ENCODE measurements at regions not wholly inside any gene's neighbourhood (a gene's known extent, or its start where the extent isn't known, plus 50 kb on each side); places are given as distances from the start of the nearest gene placed in this dataset.

- TF ChIP-seq, protein P1, sequence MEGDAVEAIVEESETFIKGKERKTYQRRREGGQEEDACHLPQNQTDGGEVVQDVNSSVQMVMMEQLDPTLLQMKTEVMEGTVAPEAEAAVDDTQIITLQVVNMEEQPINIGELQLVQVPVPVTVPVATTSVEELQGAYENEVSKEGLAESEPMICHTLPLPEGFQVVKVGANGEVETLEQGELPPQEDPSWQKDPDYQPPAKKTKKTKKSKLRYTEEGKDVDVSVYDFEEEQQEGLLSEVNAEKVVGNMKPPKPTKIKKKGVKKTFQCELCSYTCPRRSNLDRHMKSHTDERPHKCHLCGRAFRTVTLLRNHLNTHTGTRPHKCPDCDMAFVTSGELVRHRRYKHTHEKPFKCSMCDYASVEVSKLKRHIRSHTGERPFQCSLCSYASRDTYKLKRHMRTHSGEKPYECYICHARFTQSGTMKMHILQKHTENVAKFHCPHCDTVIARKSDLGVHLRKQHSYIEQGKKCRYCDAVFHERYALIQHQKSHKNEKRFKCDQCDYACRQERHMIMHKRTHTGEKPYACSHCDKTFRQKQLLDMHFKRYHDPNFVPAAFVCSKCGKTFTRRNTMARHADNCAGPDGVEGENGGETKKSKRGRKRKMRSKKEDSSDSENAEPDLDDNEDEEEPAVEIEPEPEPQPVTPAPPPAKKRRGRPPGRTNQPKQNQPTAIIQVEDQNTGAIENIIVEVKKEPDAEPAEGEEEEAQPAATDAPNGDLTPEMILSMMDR (IDR thresholded peaks at IDR 0.05): no peak
- H3K9me3 Mint-ChIP-seq (ENCODE audit: low read depth): peaks cover 3% of the 10 kb centered on the region
- no peak overlapping the region for H3K4me3 Mint-ChIP-seq (ENCODE audit: unreplicated experiment)
- no peaks in the 10 kb centered on the region for H3K27me3 Mint-ChIP-seq (ENCODE audit: low read depth)
- peaks cover 3% of the 10 kb centered on the region for H3K4me1 Mint-ChIP-seq (ENCODE audit: low read depth)
- DNase-seq (ENCODE audit: low spot score): no peak
- no peaks in the 10 kb centered on the region for H3K36me3 Mint-ChIP-seq (ENCODE audit: low read depth)
- H3K27ac Mint-ChIP-seq (ENCODE audit: unreplicated experiment): no peak overlapping the region
Measured at GRCh38 chr21:35170818-35171217, 121.7 kb upstream of the RUNX1 start.

DNA sequence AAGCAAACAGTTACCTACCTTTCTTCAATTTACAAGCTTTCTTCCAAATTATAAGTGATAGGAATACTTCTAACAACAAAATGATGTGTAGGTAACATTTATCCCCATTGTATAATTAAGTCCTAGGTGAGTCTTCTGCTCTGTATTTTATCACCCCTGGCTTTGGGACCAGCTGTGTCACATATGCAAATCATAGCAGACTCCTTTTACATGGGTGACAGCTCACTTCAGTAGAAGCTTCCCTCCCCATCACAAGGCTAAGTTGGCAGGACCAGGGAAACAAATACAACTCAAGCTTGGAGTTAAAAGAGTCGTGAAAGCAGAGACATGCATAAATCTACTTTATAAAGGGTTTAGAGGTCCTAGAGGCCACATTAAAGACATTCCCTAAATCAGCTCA is 121.1 kb upstream of the RUNX1 start:
- Mint-ChIP-seq H3K9me3 (ENCODE audit: low read depth) (peaks cover 5% of the 10 kb centered on the region), H3K27me3 (ENCODE audit: low read depth) (no peaks in the 10 kb centered on the region), H3K4me3 (ENCODE audit: unreplicated experiment) (no peak overlapping the region), H3K4me1 (ENCODE audit: low read depth) (peaks cover 3% of the 10 kb centered on the region), H3K27ac (ENCODE audit: unreplicated experiment) (no peak overlapping the region), H3K36me3 (ENCODE audit: low read depth) (no peaks in the 10 kb centered on the region)
- no peak for DNase-seq (ENCODE audit: low spot score)
- TF ChIP-seq, protein P1 (IDR thresholded peaks at IDR 0.05): no peak

DNA sequence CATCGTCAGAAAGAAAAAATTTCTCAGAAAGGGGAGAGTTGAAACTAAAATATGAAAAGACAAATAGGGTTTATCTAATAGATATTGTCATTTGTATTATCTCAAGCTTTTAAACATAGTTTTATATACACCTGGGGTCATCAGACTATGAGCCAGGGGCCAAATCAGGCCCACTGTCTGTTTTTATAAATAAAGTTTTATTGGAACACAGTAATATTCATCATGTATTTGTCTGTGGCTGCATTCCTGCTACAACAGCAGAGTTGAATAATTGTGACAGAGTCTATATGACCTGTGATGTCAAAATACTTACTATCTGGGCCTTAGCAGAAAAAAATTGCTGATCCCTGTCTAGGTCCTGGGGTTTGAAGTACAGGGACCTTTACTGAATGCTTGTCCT is 120.5 kb upstream of the RUNX1 start:
- H3K4me3 Mint-ChIP-seq (ENCODE audit: unreplicated experiment): no peak overlapping the region
- TF ChIP-seq, protein P1 (IDR thresholded peaks at IDR 0.05): no peak
- peaks cover 3% of the 10 kb centered on the region for H3K4me1 Mint-ChIP-seq (ENCODE audit: low read depth)

DNA sequence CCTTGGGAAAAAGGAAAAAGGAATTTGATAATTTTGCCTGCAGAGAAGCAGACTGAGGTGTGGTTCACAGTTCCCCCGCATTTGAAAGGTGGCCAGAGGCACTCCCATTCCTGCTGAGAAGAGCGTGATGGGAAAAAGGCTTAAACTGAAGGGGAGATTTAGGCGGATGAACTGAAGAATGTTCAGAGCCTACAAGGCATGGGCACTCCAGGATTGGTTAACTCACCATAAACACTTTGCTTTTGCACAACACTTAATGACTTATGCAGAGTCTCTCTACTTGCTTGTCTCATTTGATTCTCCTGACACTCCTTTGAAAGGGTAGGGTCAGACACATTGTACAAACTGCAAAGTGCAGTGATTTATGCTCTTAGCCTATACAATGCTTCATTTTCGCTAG is 119.6 kb upstream of the RUNX1 start:
- Mint-ChIP-seq H3K4me3 (ENCODE audit: unreplicated experiment) (no peak overlapping the region), H3K9me3 (ENCODE audit: low read depth) (peaks cover 5% of the 10 kb centered on the region), H3K4me1 (ENCODE audit: low read depth) (peaks cover 3% of the 10 kb centered on the region), H3K27me3 (ENCODE audit: low read depth) (no peaks in the 10 kb centered on the region), H3K27ac (ENCODE audit: unreplicated experiment) (no peak overlapping the region), H3K36me3 (ENCODE audit: low read depth) (no peaks in the 10 kb centered on the region)
- no peak for DNase-seq (ENCODE audit: low spot score)
- TF ChIP-seq, protein P1 (IDR thresholded peaks at IDR 0.05): no peak

More for the DNA sequence above, 120.5 kb upstream of the RUNX1 start:
- no peaks in the 10 kb centered on the region for H3K27me3 Mint-ChIP-seq (ENCODE audit: low read depth)
- H3K9me3 Mint-ChIP-seq (ENCODE audit: low read depth): peaks cover 5% of the 10 kb centered on the region
- H3K27ac Mint-ChIP-seq (ENCODE audit: unreplicated experiment): no peak overlapping the region
- no peak for DNase-seq (ENCODE audit: low spot score)
- no peaks in the 10 kb centered on the region for H3K36me3 Mint-ChIP-seq (ENCODE audit: low read depth)

DNA sequence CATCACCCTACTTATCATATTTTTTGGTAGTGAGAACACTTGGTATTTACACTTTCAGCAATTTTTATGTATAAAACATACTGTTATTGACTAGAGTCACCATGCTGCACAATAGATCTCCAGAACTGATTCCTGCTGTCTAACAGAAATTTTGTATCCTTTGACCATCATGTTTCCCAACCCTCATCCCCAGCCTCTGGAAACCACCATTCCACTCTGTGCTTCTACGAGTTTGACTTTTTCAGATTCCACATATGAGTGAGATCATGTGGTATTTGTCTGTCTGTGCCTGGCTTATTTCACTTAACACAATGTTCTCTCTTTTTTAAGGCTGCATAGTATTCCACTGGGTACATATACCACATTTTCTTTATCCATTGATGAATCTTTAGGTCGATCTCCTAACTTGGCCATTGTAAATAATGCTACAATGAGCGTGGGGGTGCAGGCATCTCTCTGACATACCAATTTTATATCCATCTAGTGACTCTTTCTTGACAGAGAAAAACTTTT is 115.9 kb upstream of the RUNX1 start:
- TF ChIP-seq, protein P1 (IDR thresholded peaks at IDR 0.05): no peak
- H3K9me3 Mint-ChIP-seq (ENCODE audit: low read depth): peaks cover 6% of the 10 kb centered on the region
- no peak overlapping the region for H3K27ac Mint-ChIP-seq (ENCODE audit: unreplicated experiment)
- H3K4me3 Mint-ChIP-seq (ENCODE audit: unreplicated experiment): no peak overlapping the region
- H3K4me1 Mint-ChIP-seq (ENCODE audit: low read depth): peaks cover 10% of the 10 kb centered on the region
- H3K36me3 Mint-ChIP-seq (ENCODE audit: low read depth): peaks cover under 1% of the 10 kb centered on the region
- no peak for DNase-seq (ENCODE audit: low spot score)
- no peaks in the 10 kb centered on the region for H3K27me3 Mint-ChIP-seq (ENCODE audit: low read depth)
